IPS-20b (cell line): ENCODE measurements at regions not wholly inside any gene's neighbourhood (a gene's known extent, or its start where the extent isn't known, plus 50 kb on each side); places are given as distances from the start of the nearest gene placed in this dataset.
"Not testable (repeated sequence)": the region's sequence is repeated elsewhere in the genome, so short reads cannot be mapped to it uniquely, and the experiment has no call there.

ENCODE experiments used
- H3K27ac ChIP-seq: one replicate; pipeline ENCODE4 v1.5.1; 2013; ENCODE audit warnings: low read length
- H3K27me3 ChIP-seq: 2 replicates; pipeline ENCODE4 v1.6.1; 2013; ENCODE audit warnings: mild to moderate bottlenecking, low read length, inconsistent platforms; ENCODE audit not compliant: insufficient read depth
- H3K36me3 ChIP-seq: 2 replicates; pipeline ENCODE4 v1.6.1; 2013; ENCODE audit warnings: low read depth, mild to moderate bottlenecking, inconsistent platforms, low read length, moderate library complexity; ENCODE audit not compliant: insufficient read depth
- H3K4me1 ChIP-seq: 2 replicates; pipeline ENCODE4 v1.6.1; 2013; ENCODE audit warnings: mild to moderate bottlenecking, control low read depth, inconsistent platforms, low read length, moderate library complexity; ENCODE audit not compliant: insufficient read depth
- H3K4me3 ChIP-seq: 2 replicates; pipeline ENCODE4 v1.5.1; 2013; ENCODE audit warnings: mild to moderate bottlenecking, low read length, inconsistent platforms
- H3K9ac ChIP-seq: 2 replicates; pipeline ENCODE4 v1.6.1; 2013; ENCODE audit warnings: low read depth, mild to moderate bottlenecking, inconsistent platforms, low read length, moderate library complexity
- H3K9me3 ChIP-seq: 2 replicates; pipeline ENCODE4 v1.6.1; 2013; ENCODE audit warnings: mild to moderate bottlenecking, low read depth, low read length, inconsistent platforms; ENCODE audit not compliant: insufficient read depth

GRCh38 chr1:146411923-146412322 is 183.1 kb upstream of the NOTCH2NLA start:
- not testable (repeated sequence) for H3K36me3 ChIP-seq, H3K27ac ChIP-seq

GRCh38 chr1:146409817-146410441 is 181.1 kb upstream of the NOTCH2NLA start:
- H3K27ac ChIP-seq, H3K27me3 ChIP-seq, H3K4me1 ChIP-seq, H3K9me3 ChIP-seq, H3K36me3 ChIP-seq: not testable (repeated sequence)
- Histone ChIP-seq H3K9ac (peak overlapping the region; percentile 45; the same call in 1 of the 2 replicates), H3K4me3 (0 out of 2 replicates have a peak overlapping the region, but pooled peaks have one; percentile 38)

More at GRCh38 chr1:146411923-146412322, 183.1 kb upstream of the NOTCH2NLA start:
- not testable (repeated sequence) for H3K4me3 ChIP-seq, H3K4me1 ChIP-seq, H3K9ac ChIP-seq, H3K27me3 ChIP-seq, H3K9me3 ChIP-seq

- peak overlapping the region; percentile 45; the same call in 1 of the 2 replicates for H3K9ac ChIP-seq
- not testable (repeated sequence) for H3K27ac ChIP-seq, H3K36me3 ChIP-seq, H3K27me3 ChIP-seq, H3K4me1 ChIP-seq, H3K9me3 ChIP-seq
- 0 out of 2 replicates have a peak overlapping the region, but pooled peaks have one; percentile 38 for H3K4me3 ChIP-seq
Measured at GRCh38 chr1:146409116-146409801, 180.4 kb upstream of the NOTCH2NLA start.

- not testable (repeated sequence) for H3K27me3 ChIP-seq, H3K36me3 ChIP-seq, H3K4me1 ChIP-seq, H3K9ac ChIP-seq, H3K4me3 ChIP-seq, H3K27ac ChIP-seq, H3K9me3 ChIP-seq
Measured at GRCh38 chr1:146401281-146401825, 172.5 kb upstream of the NOTCH2NLA start.

- not testable (repeated sequence) for H3K9me3 ChIP-seq
Measured at GRCh38 chr1:146400173-146401121, 171.6 kb upstream of the NOTCH2NLA start.

GRCh38 chr1:146399225-146399624 is 170.4 kb upstream of the NOTCH2NLA start:
- not testable (repeated sequence) for H3K4me1 ChIP-seq, H3K27ac ChIP-seq, H3K9me3 ChIP-seq, H3K27me3 ChIP-seq, H3K36me3 ChIP-seq, H3K9ac ChIP-seq, H3K4me3 ChIP-seq

More at GRCh38 chr1:146400173-146401121, 171.6 kb upstream of the NOTCH2NLA start:
- not testable (repeated sequence) for H3K36me3 ChIP-seq, H3K9ac ChIP-seq, H3K4me1 ChIP-seq, H3K4me3 ChIP-seq, H3K27me3 ChIP-seq, H3K27ac ChIP-seq

- H3K4me3 ChIP-seq, H3K36me3 ChIP-seq, H3K4me1 ChIP-seq, H3K9me3 ChIP-seq, H3K27me3 ChIP-seq, H3K27ac ChIP-seq, H3K9ac ChIP-seq: not testable (repeated sequence)
Measured at GRCh38 chr1:146396801-146397200, 168.0 kb upstream of the NOTCH2NLA start.

GRCh38 chr1:146396242-146396641 is 167.4 kb upstream of the NOTCH2NLA start:
- not testable (repeated sequence) for H3K9me3 ChIP-seq, H3K27ac ChIP-seq, H3K4me1 ChIP-seq, H3K4me3 ChIP-seq, H3K9ac ChIP-seq, H3K27me3 ChIP-seq, H3K36me3 ChIP-seq

- not testable (repeated sequence) for H3K4me1 ChIP-seq, H3K36me3 ChIP-seq, H3K27ac ChIP-seq, H3K4me3 ChIP-seq, H3K9ac ChIP-seq, H3K9me3 ChIP-seq, H3K27me3 ChIP-seq
Measured at GRCh38 chr1:146393796-146394195, 165.0 kb upstream of the NOTCH2NLA start.

GRCh38 chr1:146393154-146393553 is 164.3 kb upstream of the NOTCH2NLA start:
- H3K4me3 ChIP-seq, H3K9me3 ChIP-seq, H3K9ac ChIP-seq, H3K36me3 ChIP-seq, H3K4me1 ChIP-seq, H3K27me3 ChIP-seq, H3K27ac ChIP-seq: not testable (repeated sequence)

- not testable (repeated sequence) for H3K27ac ChIP-seq, H3K4me1 ChIP-seq
Measured at GRCh38 chr1:146389178-146389577, 160.4 kb upstream of the NOTCH2NLA start.

More at GRCh38 chr1:146389178-146389577, 160.4 kb upstream of the NOTCH2NLA start:
- not testable (repeated sequence) for H3K4me3 ChIP-seq, H3K36me3 ChIP-seq, H3K27me3 ChIP-seq, H3K9me3 ChIP-seq, H3K9ac ChIP-seq
